Ishikawa (cell line): ENCODE measurements at regions not wholly inside any gene's neighbourhood (a gene's known extent, or its start where the extent isn't known, plus 50 kb on each side); places are given as distances from the start of the nearest gene placed in this dataset.

ENCODE experiments used
- CEBPB ChIP-seq: IDR thresholded peaks from 2 replicates; pipeline ENCODE4 v1.6.1; 2012
- CREB1 ChIP-seq: IDR thresholded peaks from 2 replicates; pipeline ENCODE4 v1.6.1; 2012; ENCODE audit warnings: low read depth
- EGR1 ChIP-seq: IDR thresholded peaks from 2 replicates; pipeline ENCODE4 v1.6.1; 2012
- EP300 ChIP-seq: IDR thresholded peaks from 2 replicates; pipeline ENCODE4 v1.6.1; 2012; ENCODE audit warnings: borderline replicate concordance
- FOXM1 ChIP-seq: IDR thresholded peaks from 2 replicates; pipeline ENCODE4 v1.6.1; 2012; ENCODE audit warnings: low read depth, borderline replicate concordance
- MAX ChIP-seq: IDR thresholded peaks from 2 replicates; pipeline ENCODE4 v1.6.1; 2012
- NFIC ChIP-seq: IDR thresholded peaks from 2 replicates; pipeline ENCODE4 v1.6.1; 2012
- RAD21 ChIP-seq: IDR thresholded peaks from 2 replicates; pipeline ENCODE4 v1.6.1; 2012; ENCODE audit warnings: low read depth
- REST ChIP-seq: IDR thresholded peaks from 2 replicates; pipeline ENCODE4 v1.6.1; 2012; ENCODE audit warnings: low read depth, mild to moderate bottlenecking
- TAF1 ChIP-seq: IDR thresholded peaks from 2 replicates; pipeline ENCODE4 v1.6.1; 2012; ENCODE audit warnings: low read depth, mild to moderate bottlenecking
- TCF12 ChIP-seq: IDR thresholded peaks from 2 replicates; pipeline ENCODE4 v1.6.1; 2012; ENCODE audit warnings: low read depth
- TEAD4 ChIP-seq: IDR thresholded peaks from 2 replicates; pipeline ENCODE4 v1.6.1; 2012
- USF1 ChIP-seq: IDR thresholded peaks from 2 replicates; pipeline ENCODE4 v1.6.1; 2012
- YY1 ChIP-seq: IDR thresholded peaks from 2 replicates; pipeline ENCODE4 v1.6.1; 2012; ENCODE audit warnings: low read depth
- ZBTB7A ChIP-seq: IDR thresholded peaks from 2 replicates; pipeline ENCODE4 v1.6.1; 2012; ENCODE audit warnings: low read depth

DNA sequence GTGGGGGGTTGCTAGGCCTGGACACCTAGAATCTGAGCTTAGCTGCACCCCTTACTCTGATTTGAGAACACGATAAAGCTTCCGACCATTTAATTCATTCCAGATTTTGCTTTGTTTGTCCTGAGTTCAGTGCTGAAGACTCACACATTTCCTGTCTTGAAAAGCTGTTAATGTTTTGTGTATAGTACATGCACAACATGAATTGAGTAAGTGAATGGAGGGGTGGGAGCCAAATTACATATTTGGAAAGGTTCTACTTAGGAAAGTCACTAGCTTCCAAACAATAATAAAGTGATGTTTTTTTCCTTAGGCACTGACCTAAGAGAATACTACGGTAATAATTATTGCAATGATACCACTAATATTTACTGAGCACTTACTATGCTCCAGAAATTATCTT lies 955.2 kb upstream of the NR2F2 start:
- no peak for TF ChIP-seq USF1
- no peak for TF ChIP-seq REST
- no peak for TF ChIP-seq TAF1
- TF ChIP-seq TCF12, result no peak
- no peak for TF ChIP-seq RAD21
- TF ChIP-seq CEBPB, result no peak
- TF ChIP-seq ZBTB7A, result no peak
- no peak for TF ChIP-seq MAX
- no peak for TF ChIP-seq EP300
- TF ChIP-seq EGR1, result no peak
- no peak for TF ChIP-seq TEAD4
- no peak for TF ChIP-seq CREB1
- TF ChIP-seq NFIC, result no peak
- TF ChIP-seq YY1, result no peak
- no peak for TF ChIP-seq FOXM1

- TF ChIP-seq CREB1 (no peak), CEBPB (no peak), RAD21 (no peak)
Measured at GRCh38 chr15:95377258-95377852, 953.1 kb upstream of the NR2F2 start.

GRCh38 chr15:95394186-95395067 lies 936.1 kb upstream of the NR2F2 start:
- no peak for TF ChIP-seq TEAD4
- TF ChIP-seq USF1, result no peak
- TF ChIP-seq REST, result no peak
- TF ChIP-seq MAX, result no peak
- no peak for TF ChIP-seq ZBTB7A
- no peak for TF ChIP-seq NFIC
- no peak for TF ChIP-seq EP300
- TF ChIP-seq TAF1, result no peak
- TF ChIP-seq CREB1, result no peak
- TF ChIP-seq EGR1, result no peak
- TF ChIP-seq FOXM1, result no peak
- no peak for TF ChIP-seq TCF12
- no peak for TF ChIP-seq RAD21
- no peak for TF ChIP-seq CEBPB
- no peak for TF ChIP-seq YY1

- TF ChIP-seq YY1, result no peak
- TF ChIP-seq ZBTB7A, result no peak
- no peak for TF ChIP-seq REST
- TF ChIP-seq TCF12, result no peak
- TF ChIP-seq CREB1, result no peak
- TF ChIP-seq TEAD4, result no peak
- no peak for TF ChIP-seq CEBPB
- TF ChIP-seq NFIC, result no peak
- TF ChIP-seq FOXM1, result no peak
- TF ChIP-seq USF1, result no peak
- TF ChIP-seq EP300, result no peak
- TF ChIP-seq MAX, result no peak
- no peak for TF ChIP-seq EGR1
- TF ChIP-seq TAF1, result no peak
- TF ChIP-seq RAD21, result no peak
Measured at GRCh38 chr15:95400428-95400827, 930.1 kb upstream of the NR2F2 start.
